HEK293 (cell line): ENCODE measurements at regions not wholly inside any gene's neighbourhood (a gene's known extent, or its start where the extent isn't known, plus 50 kb on each side); places are given as distances from the start of the nearest gene placed in this dataset.

ENCODE experiments used
- CTCF ChIA-PET: fragments of 350-600 bp; formaldehyde crosslinking; extraction: SDS; loops from one replicate; lab custom pipeline; 2021; ENCODE audit warnings: antibody characterized with exemption; lab: Yijun Ruan, JAX
- POLR2A ChIA-PET: fragments of 300-600 bp; formaldehyde crosslinking; extraction: SDS; loops from one replicate; lab custom pipeline; 2020; ENCODE audit warnings: antibody characterized with exemption, inconsistent platforms; lab: Yijun Ruan, JAX
- H3K27ac ChIP-seq: fragments of 200-500 bp; sonication (Bioruptor generic); 2 replicates; pipeline ENCODE4 v1.5.1; 2014; ENCODE audit warnings: low read depth, low read length, control low read depth, inconsistent platforms; ENCODE audit errors: extremely low read depth
- H3K36me3 ChIP-seq, 2 experiments: fragments of 200-500 bp in 1 of 2; sonication (Bioruptor generic) in 1 of 2; 1 replicate in 1 of 2; 2 replicates in 1 of 2; pipeline ENCODE4 v1.5.1; 2014 to 2017; ENCODE audit warnings: inconsistent platforms in 2 of 2, low read length in 2 of 2; ENCODE audit not compliant: control insufficient read depth in 2 of 2, insufficient read depth in 1 of 2
- H3K4me1 ChIP-seq: fragments of 200-500 bp; sonication (Bioruptor generic); 2 replicates; pipeline ENCODE4 v1.5.1; 2014; ENCODE audit warnings: mild to moderate bottlenecking, low read length, inconsistent platforms; ENCODE audit not compliant: control insufficient read depth, insufficient read depth
- H3K4me3 ChIP-seq: 2 replicates; pipeline ENCODE4 v1.5.1; 2011; ENCODE audit warnings: low read depth, mild to moderate bottlenecking, control low read depth, low read length, moderate library complexity
- H3K9me3 ChIP-seq: fragments of 200-500 bp; sonication (Bioruptor generic); 2 replicates; pipeline ENCODE4 v1.5.1; 2014; ENCODE audit warnings: low read depth, low read length, inconsistent platforms; ENCODE audit not compliant: control insufficient read depth, insufficient read depth
- FEZF1 ChIP-seq: fragments of 450-650 bp; formaldehyde crosslinking; IDR thresholded peaks from 2 replicates; pipeline ENCODE4 v1.5.1; 2016; ENCODE audit warnings: missing biosample characterization, missing genetic modification characterization
- KLF10 ChIP-seq: fragments of 450-650 bp; IDR thresholded peaks from 2 replicates; pipeline ENCODE4 v1.5.1; 2018; ENCODE audit warnings: missing biosample characterization, mild to moderate bottlenecking, missing genetic modification characterization
- KLF16 ChIP-seq: fragments of 450-650 bp; formaldehyde crosslinking; IDR thresholded peaks from 2 replicates; pipeline ENCODE4 v1.5.1; 2017; ENCODE audit warnings: missing biosample characterization, missing genetic modification characterization
- SP7 ChIP-seq: fragments of 450-650 bp; formaldehyde crosslinking; IDR thresholded peaks from 2 replicates; pipeline ENCODE4 v1.5.1; 2016; ENCODE audit warnings: missing biosample characterization, missing genetic modification characterization
- WT1 ChIP-seq: fragments of 450-650 bp; formaldehyde crosslinking; IDR thresholded peaks from 2 replicates; pipeline ENCODE4 v1.5.1; 2016; ENCODE audit warnings: missing biosample characterization, missing genetic modification characterization
- ZBTB17 ChIP-seq: fragments of 450-650 bp; formaldehyde crosslinking; IDR thresholded peaks from 2 replicates; pipeline ENCODE4 v1.5.1; 2016; ENCODE audit warnings: missing biosample characterization, missing genetic modification characterization
- ZNF10 ChIP-seq: fragments of 450-650 bp; formaldehyde crosslinking; IDR thresholded peaks from 2 replicates; pipeline ENCODE4 v1.5.1; 2017; ENCODE audit warnings: missing biosample characterization, missing genetic modification characterization
- ZNF114 ChIP-seq: fragments of 450-650 bp; formaldehyde crosslinking; IDR thresholded peaks from 2 replicates; pipeline ENCODE4 v1.5.0; 2017; ENCODE audit warnings: missing biosample characterization, missing genetic modification characterization
- ZNF16 ChIP-seq: fragments of 450-650 bp; formaldehyde crosslinking; IDR thresholded peaks from 2 replicates; pipeline ENCODE4 v1.5.1; 2016; ENCODE audit warnings: low read depth, missing biosample characterization, missing genetic modification characterization
- ZNF175 ChIP-seq: fragments of 450-650 bp; formaldehyde crosslinking; IDR thresholded peaks from 2 replicates; pipeline ENCODE4 v1.5.1; 2016; ENCODE audit warnings: missing biosample characterization, missing genetic modification characterization
- ZNF2 ChIP-seq: fragments of 450-650 bp; formaldehyde crosslinking; IDR thresholded peaks from 2 replicates; pipeline ENCODE4 v1.5.1; 2016; ENCODE audit warnings: missing biosample characterization, missing genetic modification characterization
- ZNF211 ChIP-seq: fragments of 450-650 bp; formaldehyde crosslinking; IDR thresholded peaks from 2 replicates; pipeline ENCODE4 v1.5.1; 2016; ENCODE audit warnings: low read depth, missing biosample characterization, missing genetic modification characterization
- ZNF48 ChIP-seq: fragments of 450-650 bp; formaldehyde crosslinking; IDR thresholded peaks from 2 replicates; pipeline ENCODE4 v1.5.1; 2016; ENCODE audit warnings: missing biosample characterization, missing genetic modification characterization
- ZNF510 ChIP-seq: fragments of 450-650 bp; formaldehyde crosslinking; IDR thresholded peaks from 2 replicates; pipeline ENCODE4 v1.5.1; 2018; ENCODE audit warnings: mild to moderate bottlenecking, missing genetic modification characterization, missing biosample characterization; ENCODE audit not compliant: insufficient replicate concordance
- ZNF529 ChIP-seq: fragments of 450-650 bp; formaldehyde crosslinking; IDR thresholded peaks from 2 replicates; pipeline ENCODE4 v1.5.1; 2017; ENCODE audit warnings: missing genetic modification characterization, missing biosample characterization; ENCODE audit not compliant: insufficient replicate concordance
- ZNF530 ChIP-seq: fragments of 450-650 bp; formaldehyde crosslinking; IDR thresholded peaks from 2 replicates; pipeline ENCODE4 v1.5.1; 2016; ENCODE audit warnings: low read depth, missing biosample characterization, missing genetic modification characterization
- ZNF558 ChIP-seq: fragments of 450-650 bp; formaldehyde crosslinking; IDR thresholded peaks from 2 replicates; pipeline ENCODE4 v1.5.1; 2016; ENCODE audit warnings: missing biosample characterization, missing genetic modification characterization
- TF ChIP-seq, protein P1 (sequence below): fragments of 450-650 bp; formaldehyde crosslinking; IDR thresholded peaks from 2 replicates; pipeline ENCODE4 v1.5.1; 2017; ENCODE audit warnings: missing biosample characterization, missing genetic modification characterization
- TF ChIP-seq, protein P2 (sequence below): fragments of 450-650 bp; formaldehyde crosslinking; IDR thresholded peaks from 2 replicates; pipeline ENCODE4 v1.5.1; 2016; ENCODE audit warnings: missing biosample characterization, missing genetic modification characterization

- TF ChIP-seq, protein P1, sequence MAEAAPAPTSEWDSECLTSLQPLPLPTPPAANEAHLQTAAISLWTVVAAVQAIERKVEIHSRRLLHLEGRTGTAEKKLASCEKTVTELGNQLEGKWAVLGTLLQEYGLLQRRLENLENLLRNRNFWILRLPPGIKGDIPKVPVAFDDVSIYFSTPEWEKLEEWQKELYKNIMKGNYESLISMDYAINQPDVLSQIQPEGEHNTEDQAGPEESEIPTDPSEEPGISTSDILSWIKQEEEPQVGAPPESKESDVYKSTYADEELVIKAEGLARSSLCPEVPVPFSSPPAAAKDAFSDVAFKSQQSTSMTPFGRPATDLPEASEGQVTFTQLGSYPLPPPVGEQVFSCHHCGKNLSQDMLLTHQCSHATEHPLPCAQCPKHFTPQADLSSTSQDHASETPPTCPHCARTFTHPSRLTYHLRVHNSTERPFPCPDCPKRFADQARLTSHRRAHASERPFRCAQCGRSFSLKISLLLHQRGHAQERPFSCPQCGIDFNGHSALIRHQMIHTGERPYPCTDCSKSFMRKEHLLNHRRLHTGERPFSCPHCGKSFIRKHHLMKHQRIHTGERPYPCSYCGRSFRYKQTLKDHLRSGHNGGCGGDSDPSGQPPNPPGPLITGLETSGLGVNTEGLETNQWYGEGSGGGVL (tag by site-specific recombination): no peak
- TF ChIP-seq ZNF558 (tag by site-specific recombination) (no peak), ZNF530 (no peak), ZNF10 (no peak), ZNF211 (tag by site-specific recombination) (no peak)
- TF ChIP-seq, protein P2, sequence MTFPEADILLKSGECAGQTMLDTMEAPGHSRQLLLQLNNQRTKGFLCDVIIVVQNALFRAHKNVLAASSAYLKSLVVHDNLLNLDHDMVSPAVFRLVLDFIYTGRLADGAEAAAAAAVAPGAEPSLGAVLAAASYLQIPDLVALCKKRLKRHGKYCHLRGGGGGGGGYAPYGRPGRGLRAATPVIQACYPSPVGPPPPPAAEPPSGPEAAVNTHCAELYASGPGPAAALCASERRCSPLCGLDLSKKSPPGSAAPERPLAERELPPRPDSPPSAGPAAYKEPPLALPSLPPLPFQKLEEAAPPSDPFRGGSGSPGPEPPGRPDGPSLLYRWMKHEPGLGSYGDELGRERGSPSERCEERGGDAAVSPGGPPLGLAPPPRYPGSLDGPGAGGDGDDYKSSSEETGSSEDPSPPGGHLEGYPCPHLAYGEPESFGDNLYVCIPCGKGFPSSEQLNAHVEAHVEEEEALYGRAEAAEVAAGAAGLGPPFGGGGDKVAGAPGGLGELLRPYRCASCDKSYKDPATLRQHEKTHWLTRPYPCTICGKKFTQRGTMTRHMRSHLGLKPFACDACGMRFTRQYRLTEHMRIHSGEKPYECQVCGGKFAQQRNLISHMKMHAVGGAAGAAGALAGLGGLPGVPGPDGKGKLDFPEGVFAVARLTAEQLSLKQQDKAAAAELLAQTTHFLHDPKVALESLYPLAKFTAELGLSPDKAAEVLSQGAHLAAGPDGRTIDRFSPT (tag by site-specific recombination): no peak
- Histone ChIP-seq H3K4me1 (no peaks in the 10 kb centered on the region), H3K27ac (no peak overlapping the region), H3K36me3 (no peaks in the 10 kb centered on the region), H3K4me3 (no peak overlapping the region), H3K9me3 (no peaks in the 10 kb centered on the region)
- POLR2A ChIA-PET: no interaction called here
- CTCF ChIA-PET: interaction anchor here (1.7 kb wide), 1 partner anchor 18 kb away, joined by 5 read pairs; no protein-coding TSS in a partner anchor
These were observed 123.5 kb downstream of the MBD2 start for GRCh38 chr18:54100920-54101470.

DNA sequence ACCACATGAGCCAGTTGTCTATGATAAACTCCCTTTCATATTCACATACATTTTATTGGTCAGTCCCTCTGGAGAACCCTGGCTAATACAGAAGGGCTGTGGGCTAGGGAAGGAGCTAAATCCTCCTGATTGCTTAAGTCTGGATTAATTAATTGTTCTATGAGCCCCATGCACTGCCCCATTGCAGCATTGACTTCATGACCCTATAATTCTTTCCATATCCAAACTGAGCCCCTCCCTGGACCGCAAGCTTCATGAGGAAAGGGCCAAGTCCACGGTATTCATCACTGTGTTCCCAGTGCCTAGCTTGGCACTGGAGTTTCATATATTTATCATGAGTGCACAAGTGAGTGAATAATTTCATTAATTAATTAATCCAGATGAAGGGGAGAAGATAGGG is 124.0 kb downstream of the MBD2 start:
- Histone ChIP-seq H3K27ac (no peak overlapping the region), H3K4me3 (no peak overlapping the region), H3K4me1 (no peaks in the 10 kb centered on the region), H3K36me3 (no peaks in the 10 kb centered on the region), H3K9me3 (no peaks in the 10 kb centered on the region)
- POLR2A ChIA-PET: no interaction called here
- no peak for TF ChIP-seq SP7
- no peak for TF ChIP-seq ZNF175 (tag by site-specific recombination)
- no peak for TF ChIP-seq WT1 (tag by site-specific recombination)
- no peak for TF ChIP-seq ZNF114 (tag by site-specific recombination)
- TF ChIP-seq ZNF510 (tag by site-specific recombination): no peak
- no peak for TF ChIP-seq FEZF1
- CTCF ChIA-PET: interaction anchor here (1.7 kb wide), 1 partner anchor 19 kb away, joined by 5 read pairs; no protein-coding TSS in a partner anchor

GRCh38 chr18:54094474-54094873 is 130.0 kb downstream of the MBD2 start:
- no peak overlapping the region for H3K4me3 ChIP-seq
- TF ChIP-seq KLF10 (tag by site-specific recombination): no peak
- TF ChIP-seq ZBTB17 (tag by site-specific recombination): no peak
- no peak for TF ChIP-seq ZNF529 (tag by site-specific recombination)
- TF ChIP-seq ZNF2 (tag by site-specific recombination): no peak
- TF ChIP-seq ZNF16 (tag by site-specific recombination): no peak
- TF ChIP-seq ZNF48: no peak
- TF ChIP-seq KLF16: no peak
- ChIA-PET CTCF (no interaction called here), POLR2A (no interaction called here)
- H3K27ac ChIP-seq: no peak overlapping the region
- no peaks in the 10 kb centered on the region for H3K36me3 ChIP-seq
- H3K9me3 ChIP-seq: no peaks in the 10 kb centered on the region
- no peaks in the 10 kb centered on the region for H3K4me1 ChIP-seq
